ENCODE measurements at regions not wholly inside any gene's neighbourhood (a gene's known extent, or its start where the extent isn't known, plus 50 kb on each side); places are given as distances from the start of the nearest gene placed in this dataset.

GRCh38 chr2:3024401-3024935 is 353.1 kb downstream of the EIPR1 start:
- TF ChIP-seq, protein P1, sequence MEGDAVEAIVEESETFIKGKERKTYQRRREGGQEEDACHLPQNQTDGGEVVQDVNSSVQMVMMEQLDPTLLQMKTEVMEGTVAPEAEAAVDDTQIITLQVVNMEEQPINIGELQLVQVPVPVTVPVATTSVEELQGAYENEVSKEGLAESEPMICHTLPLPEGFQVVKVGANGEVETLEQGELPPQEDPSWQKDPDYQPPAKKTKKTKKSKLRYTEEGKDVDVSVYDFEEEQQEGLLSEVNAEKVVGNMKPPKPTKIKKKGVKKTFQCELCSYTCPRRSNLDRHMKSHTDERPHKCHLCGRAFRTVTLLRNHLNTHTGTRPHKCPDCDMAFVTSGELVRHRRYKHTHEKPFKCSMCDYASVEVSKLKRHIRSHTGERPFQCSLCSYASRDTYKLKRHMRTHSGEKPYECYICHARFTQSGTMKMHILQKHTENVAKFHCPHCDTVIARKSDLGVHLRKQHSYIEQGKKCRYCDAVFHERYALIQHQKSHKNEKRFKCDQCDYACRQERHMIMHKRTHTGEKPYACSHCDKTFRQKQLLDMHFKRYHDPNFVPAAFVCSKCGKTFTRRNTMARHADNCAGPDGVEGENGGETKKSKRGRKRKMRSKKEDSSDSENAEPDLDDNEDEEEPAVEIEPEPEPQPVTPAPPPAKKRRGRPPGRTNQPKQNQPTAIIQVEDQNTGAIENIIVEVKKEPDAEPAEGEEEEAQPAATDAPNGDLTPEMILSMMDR (IDR thresholded peaks at IDR 0.05): no peak
- TF ChIP-seq POLR2A (IDR thresholded peaks at IDR 0.05): no peak

Measured in right lobe of liver (tissue), 4 donors.